PC-9 (cell line): ENCODE measurements at regions not wholly inside any gene's neighbourhood (a gene's known extent, or its start where the extent isn't known, plus 50 kb on each side); places are given as distances from the start of the nearest gene placed in this dataset.

Source experiments
- CTCF ChIP-seq: fragments of 200-600 bp; sonication (generic); conservative IDR thresholded peaks from 2 replicates; pipeline ENCODE4 v1.6.1; 2017; ENCODE audit warnings: mixed run types, antibody characterized with exemption, mild to moderate bottlenecking, moderate library complexity
- EZH2 ChIP-seq: fragments of 200-600 bp; sonication (generic); IDR thresholded peaks from 2 replicates; pipeline ENCODE4 v1.8.0; 2017; ENCODE audit warnings: antibody characterized with exemption, low read depth

DNA sequence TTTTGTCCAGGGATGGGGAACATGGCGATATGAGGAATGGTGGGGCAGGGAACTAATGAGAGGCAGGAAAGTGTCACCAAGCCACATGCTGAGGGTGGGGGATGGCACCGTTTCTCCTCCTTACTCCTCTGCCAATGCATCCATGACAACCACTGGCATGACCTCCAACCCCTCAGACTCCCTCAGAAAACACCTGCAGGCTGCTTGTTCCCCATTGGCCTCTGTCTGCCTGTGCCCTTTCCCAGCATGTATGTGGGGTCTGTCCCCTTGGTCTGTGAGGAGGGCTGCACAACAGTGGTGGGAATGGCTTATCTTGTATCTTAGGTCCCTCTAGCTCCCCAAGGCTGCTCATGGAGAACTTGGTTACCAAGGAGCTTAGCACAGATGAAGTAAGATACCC is 137.2 kb upstream of the NGF start:
- TF ChIP-seq CTCF, result no peak
- no peak for TF ChIP-seq EZH2
